ENCODE measurements at regions not wholly inside any gene's neighbourhood (a gene's known extent, or its start where the extent isn't known, plus 50 kb on each side); places are given as distances from the start of the nearest gene placed in this dataset.
"Not testable (repeated sequence)": the region's sequence is repeated elsewhere in the genome, so short reads cannot be mapped to it uniquely, and the experiment has no call there.

- not testable (repeated sequence) for TF ChIP-seq CTCF, POLR2A (IDR thresholded peaks at IDR 0.05)
These were observed 89.7 kb upstream of the SETMAR start for GRCh38 chr3:4213420-4213819.

Measured in body of pancreas (tissue), 4 donors.